ENCODE measurements at regions not wholly inside any gene's neighbourhood (a gene's known extent, or its start where the extent isn't known, plus 50 kb on each side); places are given as distances from the start of the nearest gene placed in this dataset.
"Not testable (repeated sequence)": the region's sequence is repeated elsewhere in the genome, so short reads cannot be mapped to it uniquely, and the experiment has no call there.

GRCh38 chr3:163347944-163348343 lies 1730.4 kb downstream of the SI start:
- no peak for DNase-seq

- DNase-seq, result no peak
Observed at GRCh38 chr3:163335429-163335828, 1742.9 kb downstream of the SI start.

GRCh38 chr3:163328680-163329079 lies 1749.6 kb downstream of the SI start:
- no peak for DNase-seq

- DNase-seq, result no peak
Observed at GRCh38 chr3:163327086-163327485, 1751.2 kb downstream of the SI start.

- no peak for DNase-seq
Observed at GRCh38 chr3:163315786-163316185, 1762.5 kb downstream of the SI start.

- no peak for DNase-seq
Observed at GRCh38 chr3:163306405-163306804, 1771.9 kb downstream of the SI start.

GRCh38 chr3:163273694-163274093 lies 1777.1 kb downstream of the OTOL1 start:
- no peak for DNase-seq

GRCh38 chr3:163266731-163267130 lies 1770.1 kb downstream of the OTOL1 start:
- DNase-seq, result no peak

GRCh38 chr3:163261618-163262017 lies 1765.0 kb downstream of the OTOL1 start:
- no peak for DNase-seq

- no peak for DNase-seq
Observed at GRCh38 chr3:163261056-163261455, 1764.4 kb downstream of the OTOL1 start.

- no peak for DNase-seq
Observed at GRCh38 chr3:163218336-163218735, 1721.7 kb downstream of the OTOL1 start.

GRCh38 chr3:163213838-163214237 lies 1717.2 kb downstream of the OTOL1 start:
- no peak for DNase-seq

- DNase-seq, result no peak
Observed at GRCh38 chr3:163196815-163197374, 1700.3 kb downstream of the OTOL1 start.

GRCh38 chr3:163196245-163196644 lies 1699.6 kb downstream of the OTOL1 start:
- DNase-seq, result no peak

GRCh38 chr3:163185721-163186350 lies 1689.2 kb downstream of the OTOL1 start:
- no peak for DNase-seq

- DNase-seq, result no peak
Observed at GRCh38 chr3:163175970-163176369, 1679.4 kb downstream of the OTOL1 start.

GRCh38 chr3:163172513-163172912 lies 1675.9 kb downstream of the OTOL1 start:
- not testable (repeated sequence) for DNase-seq

GRCh38 chr3:163166197-163166596 lies 1669.6 kb downstream of the OTOL1 start:
- DNase-seq, result no peak

GRCh38 chr3:163159306-163159705 lies 1662.7 kb downstream of the OTOL1 start:
- DNase-seq, result no peak

GRCh38 chr3:163139600-163139999 lies 1643.0 kb downstream of the OTOL1 start:
- DNase-seq, result no peak

- no peak for DNase-seq
Observed at GRCh38 chr3:163138258-163138657, 1641.7 kb downstream of the OTOL1 start.

- DNase-seq, result no peak
Observed at GRCh38 chr3:163132111-163132510, 1635.5 kb downstream of the OTOL1 start.

GRCh38 chr3:163129287-163129686 lies 1632.7 kb downstream of the OTOL1 start:
- DNase-seq, result no peak

GRCh38 chr3:163126115-163126514 lies 1629.5 kb downstream of the OTOL1 start:
- no peak for DNase-seq

Data from NCI-H1092 (cell line).